HG03432 (cell line): ENCODE measurements at regions not wholly inside any gene's neighbourhood (a gene's known extent, or its start where the extent isn't known, plus 50 kb on each side); places are given as distances from the start of the nearest gene placed in this dataset.

ENCODE experiments used
- ATAC-seq: cut with Tn5 transposase; IDR thresholded peaks from one replicate; pipeline ENCODE4 v1.9.1; 2021; ENCODE audit warnings: mild to moderate bottlenecking, moderate library complexity; ENCODE audit not compliant: unreplicated experiment

DNA sequence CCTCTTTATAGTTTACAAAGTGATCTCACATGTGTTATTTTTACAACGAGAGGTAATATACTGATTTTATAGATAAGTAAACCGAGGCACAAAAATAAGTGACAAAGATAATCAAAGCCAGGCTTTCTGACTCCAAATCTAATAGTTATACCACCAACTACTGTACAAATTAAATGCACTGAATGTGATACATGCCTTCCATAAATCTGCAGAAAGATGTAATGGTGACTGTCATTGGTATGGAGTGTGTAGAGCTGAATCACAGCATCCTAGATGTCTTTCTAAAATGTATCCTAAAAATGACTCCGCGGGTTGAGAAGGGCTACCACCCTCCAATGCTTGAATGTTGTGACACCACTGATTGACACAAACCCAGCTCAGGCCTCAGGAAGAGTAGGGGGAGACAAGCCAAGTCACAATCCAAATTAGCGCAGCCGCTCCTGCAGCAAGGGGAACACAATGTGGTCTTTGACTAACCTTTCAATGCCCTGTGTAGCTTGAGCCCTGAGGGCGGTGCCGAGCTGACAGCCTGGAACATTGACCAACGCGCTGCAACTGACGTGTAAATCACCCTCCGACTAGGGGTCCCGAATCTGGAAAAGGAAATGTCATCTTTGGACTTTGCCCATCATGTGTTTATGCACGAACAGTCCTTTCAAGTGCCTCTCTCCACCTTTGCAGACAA lies 136.8 kb downstream of the OLIG3 start:
- ATAC-seq: no peak

DNA sequence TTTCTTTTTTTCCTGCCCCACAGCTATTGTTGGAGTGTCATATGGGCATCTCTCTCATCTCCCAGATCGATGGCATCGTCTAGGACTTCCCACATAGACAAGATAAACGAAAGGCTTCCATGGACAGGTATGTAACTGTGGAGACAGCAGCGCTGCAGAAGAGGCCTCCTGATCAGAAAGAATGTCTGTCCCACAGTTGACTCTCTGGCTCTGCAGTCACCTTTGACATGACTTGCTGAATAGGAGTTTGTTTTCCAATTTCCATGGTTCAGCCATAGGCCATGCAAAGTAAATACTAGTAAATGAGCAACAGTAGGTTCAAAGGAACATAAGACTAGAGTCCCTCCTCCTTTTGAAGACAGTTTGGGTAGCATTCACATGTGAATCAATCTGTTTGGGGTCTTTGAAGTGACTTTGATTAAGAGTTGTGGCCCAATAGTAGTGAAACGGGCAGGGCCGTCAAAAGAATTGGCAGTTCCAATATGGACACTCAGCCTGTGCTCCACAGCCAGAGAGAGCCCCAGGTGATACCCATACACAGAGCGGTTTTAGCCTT lies 134.7 kb upstream of the IFNGR1 start:
- no peak for ATAC-seq

- no peak for ATAC-seq
Observed at GRCh38 chr6:137353346-137353745, 134.2 kb upstream of the IFNGR1 start.

- ATAC-seq: no peak
Observed at GRCh38 chr6:137352859-137353258, 133.7 kb upstream of the IFNGR1 start.

GRCh38 chr6:137351890-137352289 lies 132.7 kb upstream of the IFNGR1 start:
- ATAC-seq: no peak

DNA sequence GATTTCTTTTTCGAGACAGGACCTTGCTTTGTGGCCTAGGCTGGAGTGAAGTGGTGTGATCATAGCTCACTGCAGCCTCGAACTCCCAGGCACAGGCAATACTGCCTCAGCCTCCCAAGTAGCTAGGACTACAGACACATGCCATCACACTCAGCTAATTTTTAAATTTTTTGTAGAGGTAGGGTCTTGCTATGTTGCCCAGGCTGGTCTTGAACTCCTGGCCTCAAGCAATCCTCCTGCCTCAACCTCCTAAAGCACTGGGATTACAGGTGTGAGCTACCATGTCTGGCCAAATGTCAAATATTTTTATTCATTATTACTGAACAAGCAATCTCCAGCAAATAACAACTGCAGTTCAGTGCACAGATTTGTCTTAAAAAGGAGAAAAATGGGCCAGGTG lies 131.7 kb upstream of the IFNGR1 start:
- no peak for ATAC-seq

DNA sequence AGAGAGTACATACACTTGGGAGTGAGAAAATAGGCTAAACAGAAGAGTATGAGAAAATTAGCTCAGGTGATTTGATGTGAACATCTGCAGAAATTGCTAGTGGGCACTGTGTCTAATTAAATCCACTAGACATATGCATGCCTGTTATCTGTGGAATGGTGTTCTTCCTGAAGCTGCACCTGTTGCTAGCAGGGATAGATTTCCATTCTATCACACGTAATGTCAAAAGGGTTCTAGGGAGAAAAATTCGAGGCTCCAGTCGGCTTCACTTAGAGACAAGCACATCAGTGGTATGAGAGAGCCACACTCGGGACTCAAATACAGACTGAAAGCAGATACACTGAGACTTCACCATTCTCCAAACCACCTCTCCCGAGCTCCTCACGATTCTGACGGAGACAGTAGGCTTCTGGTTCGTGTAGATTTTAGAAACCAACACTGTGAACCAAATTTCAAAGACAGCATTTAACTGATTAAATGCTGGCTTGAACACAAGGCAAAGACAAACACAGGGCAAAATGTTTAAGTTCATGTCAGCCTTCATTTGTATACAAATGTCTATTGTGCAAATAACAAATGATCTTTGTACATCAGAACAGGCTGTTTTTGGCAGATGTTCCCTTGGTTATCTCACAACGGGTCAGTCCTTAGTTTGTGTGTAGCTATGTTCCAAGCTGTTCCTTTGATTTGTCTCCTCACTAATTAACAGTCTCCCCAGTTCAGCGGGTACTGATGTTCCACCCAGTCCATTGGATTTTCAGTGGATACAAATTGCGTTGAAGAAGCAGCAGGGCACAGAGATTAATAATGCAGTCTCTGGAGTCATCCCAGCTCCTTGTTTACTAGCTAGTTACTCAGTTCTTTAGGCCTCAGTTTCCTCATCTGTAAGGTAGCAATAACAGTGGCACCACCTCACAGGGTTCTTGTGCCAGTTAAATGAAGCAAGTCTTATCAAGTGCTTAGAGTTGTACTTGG lies 131.0 kb upstream of the IFNGR1 start:
- ATAC-seq: no peak

DNA sequence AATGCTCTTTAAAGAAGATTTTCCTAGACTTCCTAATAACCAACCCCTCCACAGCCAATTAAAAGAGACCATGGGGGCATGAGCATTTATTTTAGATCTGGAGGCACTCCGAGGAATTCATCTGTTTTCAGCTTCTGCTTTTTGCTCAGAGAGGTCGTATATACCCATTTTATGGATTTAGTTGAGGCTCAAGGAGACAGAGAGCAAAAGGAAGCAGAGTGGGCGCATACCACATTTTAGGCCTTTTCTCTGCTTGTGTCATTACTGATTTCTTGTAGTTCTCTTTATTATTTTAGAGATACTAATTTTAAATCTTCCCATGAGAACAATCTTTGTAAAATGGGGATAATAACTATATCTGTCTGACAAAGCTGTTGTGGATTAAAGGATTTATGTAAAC lies 129.6 kb upstream of the IFNGR1 start:
- ATAC-seq: no peak

DNA sequence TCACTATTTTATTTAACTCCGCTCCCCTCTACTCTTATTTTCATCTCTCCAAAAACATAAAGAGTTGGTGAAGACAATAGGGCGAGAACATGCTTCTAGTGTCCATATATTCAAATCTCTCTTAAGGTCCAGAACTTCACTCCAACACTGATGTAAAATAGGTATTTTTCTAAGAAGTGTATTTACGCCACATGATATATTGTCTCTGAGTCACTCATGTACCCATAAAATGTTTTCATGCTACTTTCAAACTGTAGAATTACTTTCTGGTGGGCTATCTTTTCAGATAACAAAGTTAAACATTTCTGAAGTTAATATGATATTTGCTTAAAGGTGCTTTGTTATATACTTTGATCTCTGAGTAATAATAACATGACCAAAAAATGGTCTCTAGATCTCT lies 124.1 kb upstream of the IFNGR1 start:
- no peak for ATAC-seq

DNA sequence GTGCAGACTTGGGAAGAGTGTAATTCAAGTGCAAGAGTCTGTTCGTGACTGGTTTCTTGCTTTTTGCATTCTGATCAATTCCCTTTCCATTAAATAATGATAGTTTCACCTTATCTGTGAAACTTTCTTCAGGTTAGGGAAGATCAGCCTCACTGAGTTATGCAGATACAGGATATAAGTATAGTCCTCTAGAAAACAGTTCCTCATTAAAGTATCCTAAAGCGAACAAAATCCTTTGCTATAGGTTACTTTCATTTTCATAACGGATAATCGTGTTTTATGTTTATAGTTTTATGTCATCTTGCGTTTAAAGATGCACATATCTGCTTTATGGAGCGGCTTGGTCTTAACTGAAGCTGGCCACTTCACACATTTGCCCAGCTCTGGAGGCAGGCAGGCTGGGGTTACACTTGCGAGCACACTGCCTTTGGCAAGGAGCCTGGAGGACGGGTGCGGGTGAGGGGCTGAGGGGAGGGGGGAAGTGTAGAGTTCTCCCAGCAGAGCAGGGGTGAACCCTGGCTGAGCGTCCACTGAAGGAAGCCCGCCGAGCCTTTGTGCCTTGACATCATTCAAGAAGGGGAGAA lies 123.5 kb upstream of the IFNGR1 start:
- ATAC-seq: no peak

- no peak for ATAC-seq
Observed at GRCh38 chr6:137341681-137342195, 122.6 kb upstream of the IFNGR1 start.

DNA sequence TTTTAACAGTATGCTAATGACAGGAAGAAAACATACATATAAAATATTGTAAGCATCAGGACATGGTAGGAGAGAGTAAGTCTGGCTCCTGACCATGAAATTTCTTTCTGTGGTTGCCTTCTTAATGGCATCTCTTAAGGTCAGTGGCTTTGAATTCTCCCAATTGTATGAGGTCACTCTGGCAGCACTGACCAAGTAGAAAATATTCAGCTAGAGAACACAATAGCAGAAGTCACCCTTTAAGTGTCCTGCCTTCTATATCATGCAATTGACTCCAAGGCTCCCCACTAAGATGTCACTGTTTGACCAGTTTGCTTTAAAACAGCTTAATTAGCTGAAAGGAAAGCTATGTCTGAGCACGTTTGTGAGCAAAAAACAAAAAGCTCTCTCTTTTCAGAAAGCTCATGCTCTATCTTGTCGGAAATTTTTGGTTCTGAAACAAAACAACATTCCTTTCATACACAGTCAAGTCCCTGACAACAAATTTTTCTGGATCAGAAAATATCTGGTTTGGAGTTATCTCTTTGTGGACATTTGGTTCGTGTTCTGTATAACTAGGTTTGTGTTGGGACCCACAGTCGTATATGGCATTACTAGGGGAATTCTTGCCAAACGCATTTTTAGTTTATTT lies 120.9 kb upstream of the IFNGR1 start:
- no peak for ATAC-seq

GRCh38 chr6:137334884-137335283 lies 115.7 kb upstream of the IFNGR1 start:
- no peak for ATAC-seq

- no peak for ATAC-seq
Observed at GRCh38 chr6:137334094-137334493, 114.9 kb upstream of the IFNGR1 start.

GRCh38 chr6:137332637-137333280 lies 113.6 kb upstream of the IFNGR1 start:
- no peak for ATAC-seq

DNA sequence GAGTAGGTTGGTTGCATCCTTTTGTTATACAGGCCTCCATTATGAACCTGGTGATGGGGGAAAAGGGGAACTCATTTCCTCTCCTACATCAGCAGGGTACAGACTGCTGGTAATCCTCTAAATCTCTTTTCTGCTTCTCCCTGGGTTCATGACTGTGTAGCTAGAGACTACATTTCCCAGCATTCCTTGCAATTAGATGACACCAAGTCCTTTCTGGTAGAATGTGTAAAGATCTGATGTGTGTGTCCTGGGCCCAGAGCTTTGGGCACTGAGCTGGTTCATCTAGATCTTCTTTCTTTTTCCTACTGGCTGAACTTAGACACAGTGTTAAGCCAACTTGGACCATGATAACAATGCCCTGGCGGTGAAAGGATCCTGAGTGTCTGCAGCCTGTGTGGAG lies 104.7 kb upstream of the IFNGR1 start:
- no peak for ATAC-seq

GRCh38 chr6:137320271-137320670 lies 101.1 kb upstream of the IFNGR1 start:
- ATAC-seq: no peak

- no peak for ATAC-seq
Observed at GRCh38 chr6:137316626-137317025, 97.4 kb upstream of the IFNGR1 start.

DNA sequence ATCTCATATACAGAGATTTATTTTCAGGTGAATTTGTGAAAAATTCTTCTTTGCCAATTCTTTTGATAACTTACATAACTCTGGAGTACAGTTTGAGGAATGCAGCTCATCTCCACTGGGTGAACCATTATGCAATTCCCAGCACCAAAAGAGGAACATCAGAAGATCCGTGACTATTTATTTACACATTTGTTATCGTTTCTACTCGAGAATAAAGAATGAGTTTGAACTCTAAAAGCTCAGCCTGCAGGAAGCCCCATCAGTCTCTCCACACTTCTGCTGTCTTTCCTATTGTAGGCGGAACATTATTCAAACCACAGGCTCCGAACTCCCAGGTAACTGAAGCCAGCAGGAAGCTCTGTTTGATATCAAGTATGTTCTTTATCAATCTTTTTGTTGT lies 95.9 kb upstream of the IFNGR1 start:
- no peak for ATAC-seq
